ENCODE measurements at regions not wholly inside any gene's neighbourhood (a gene's known extent, or its start where the extent isn't known, plus 50 kb on each side); places are given as distances from the start of the nearest gene placed in this dataset.

DNA sequence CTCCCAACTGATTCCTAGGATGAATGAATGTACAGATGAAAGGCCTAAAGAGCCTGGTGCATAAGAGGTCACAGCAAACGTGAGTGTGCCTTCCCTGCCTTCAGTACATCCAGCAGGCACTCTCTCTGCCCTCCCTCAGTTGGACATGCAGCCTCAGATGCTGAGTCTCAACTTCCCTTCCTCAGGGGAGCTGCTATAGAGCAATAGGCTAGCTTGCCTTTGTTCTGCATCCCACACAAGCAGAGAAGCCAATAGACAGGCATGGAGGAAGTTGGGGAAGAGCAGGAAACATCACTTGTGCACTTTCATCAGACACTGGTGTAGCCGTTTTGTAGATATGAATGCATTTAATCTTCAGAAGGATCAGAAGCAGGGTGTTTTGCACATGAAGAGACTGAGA is 147.5 kb upstream of the THBS1 start:
- FAIRE-seq (no peak), DNase-seq (no peak)
- H3K36me3 ChIP-seq (ENCODE audit: control insufficient read depth in 3 of 3, insufficient read depth in 2 of 3, low read depth in 1 of 3, low read length in 3 of 3): no peaks in the 10 kb centered on the region
- no peaks in the 10 kb centered on the region for H3K9me3 ChIP-seq (ENCODE audit: control insufficient read depth in 2 of 2, insufficient read depth in 1 of 2, low read depth in 1 of 2, low read length in 1 of 2)
- 45 to 52% (median 52%) methylated on average over 2 of the region's 2 CpGs for WGBS, 3 donors
- no peak overlapping the region for H3K4me3 ChIP-seq (ENCODE audit: low read depth in 1 of 3, low read length in 3 of 3)
- peaks cover 0 to 5% (median 2%) of the 10 kb centered on the region in 3 donors for H3K4me1 ChIP-seq (ENCODE audit: control insufficient read depth in 3 of 3, insufficient read depth in 2 of 3, low read depth in 1 of 3, low read length in 2 of 3)
- H3K27ac ChIP-seq (ENCODE audit: low read depth in 1 of 3, low read length in 2 of 3): peak overlapping the region in 1 of 3 donors; percentile 1
- H3K27me3 ChIP-seq (ENCODE audit: control insufficient read depth in 3 of 3, insufficient read depth in 3 of 3, low read length in 3 of 3): no peaks in the 10 kb centered on the region

DNA sequence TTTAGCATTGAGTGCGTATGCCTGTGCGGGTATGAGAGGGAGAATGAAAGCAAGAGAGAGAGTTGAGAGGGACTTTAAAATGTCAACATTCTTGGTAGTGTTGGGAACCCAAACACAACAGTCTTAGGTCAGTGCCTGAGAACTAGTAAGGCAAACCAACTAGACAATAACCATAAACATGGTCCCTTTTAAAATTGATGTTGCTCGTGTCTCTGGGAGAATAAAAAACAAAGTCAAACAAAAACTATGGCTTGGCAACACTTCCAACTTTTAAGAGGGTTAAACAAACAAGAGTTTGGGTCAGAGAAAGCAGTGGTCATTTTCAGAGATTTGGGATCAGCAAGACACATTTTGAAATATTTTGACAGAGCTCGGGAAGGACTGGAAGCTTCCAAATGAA is 146.7 kb upstream of the THBS1 start:
- no peaks in the 10 kb centered on the region for H3K9me3 ChIP-seq (ENCODE audit: control insufficient read depth in 2 of 2, insufficient read depth in 1 of 2, low read depth in 1 of 2, low read length in 1 of 2)
- H3K4me1 ChIP-seq (ENCODE audit: control insufficient read depth in 3 of 3, insufficient read depth in 2 of 3, low read depth in 1 of 3, low read length in 2 of 3): peaks cover 0 to 2% (median 0%) of the 10 kb centered on the region in 3 donors
- DNase-seq (no peak), FAIRE-seq (no peak)
- no peak overlapping the region for H3K4me3 ChIP-seq (ENCODE audit: low read depth in 1 of 3, low read length in 3 of 3)
- H3K27me3 ChIP-seq (ENCODE audit: control insufficient read depth in 3 of 3, insufficient read depth in 3 of 3, low read length in 3 of 3): no peaks in the 10 kb centered on the region
- H3K36me3 ChIP-seq (ENCODE audit: control insufficient read depth in 3 of 3, insufficient read depth in 2 of 3, low read depth in 1 of 3, low read length in 3 of 3): no peaks in the 10 kb centered on the region
- H3K27ac ChIP-seq (ENCODE audit: low read depth in 1 of 3, low read length in 2 of 3): no peak overlapping the region
- 70 to 91% (median 84%) methylated on average over 4 of the region's 4 CpGs for WGBS, 3 donors

DNA sequence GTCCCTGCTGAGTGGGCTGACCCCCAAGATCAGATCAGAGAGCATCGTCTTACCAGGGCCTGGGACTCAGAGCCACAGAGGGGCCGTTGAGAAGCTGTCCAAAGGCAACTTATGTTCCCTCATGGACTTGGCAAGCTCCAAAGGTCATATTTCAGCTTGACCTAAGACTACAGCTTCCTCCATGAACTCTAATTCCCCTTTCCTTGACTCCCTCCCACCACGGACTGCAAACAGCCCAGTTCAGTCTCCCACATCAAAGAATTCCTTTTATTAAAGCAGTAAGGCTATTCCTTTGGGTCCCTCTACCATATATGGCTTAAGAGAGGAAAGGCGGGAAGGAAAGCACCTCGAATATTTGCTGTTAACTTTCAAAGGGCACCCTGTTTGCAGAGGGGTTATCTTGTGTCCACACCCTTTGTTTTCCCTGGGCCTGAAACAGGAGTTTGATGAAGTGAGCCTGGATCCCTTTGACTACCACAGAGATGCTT is 146.1 kb upstream of the THBS1 start:
- peaks cover 0 to 2% (median 0%) of the 10 kb centered on the region in 3 donors for H3K4me1 ChIP-seq (ENCODE audit: control insufficient read depth in 3 of 3, insufficient read depth in 2 of 3, low read depth in 1 of 3, low read length in 2 of 3)
- DNase-seq (no peak), FAIRE-seq (no peak)
- no peaks in the 10 kb centered on the region for H3K36me3 ChIP-seq (ENCODE audit: control insufficient read depth in 3 of 3, insufficient read depth in 2 of 3, low read depth in 1 of 3, low read length in 3 of 3)
- WGBS, 3 donors: 46 to 52% (median 47%) methylated on average over 5 of the region's 5 CpGs
- H3K27ac ChIP-seq (ENCODE audit: low read depth in 1 of 3, low read length in 2 of 3): peak overlapping the region in 1 of 3 donors; percentile 77
- no peaks in the 10 kb centered on the region for H3K27me3 ChIP-seq (ENCODE audit: control insufficient read depth in 3 of 3, insufficient read depth in 3 of 3, low read length in 3 of 3)
- H3K4me3 ChIP-seq (ENCODE audit: low read depth in 1 of 3, low read length in 3 of 3): no peak overlapping the region
- H3K9me3 ChIP-seq (ENCODE audit: control insufficient read depth in 2 of 2, insufficient read depth in 1 of 2, low read depth in 1 of 2, low read length in 1 of 2): no peaks in the 10 kb centered on the region

- H3K27ac ChIP-seq (ENCODE audit: low read depth in 1 of 3, low read length in 2 of 3): peak overlapping the region in 1 of 3 donors; percentile 77
- no peak for FAIRE-seq
- H3K36me3 ChIP-seq (ENCODE audit: control insufficient read depth in 3 of 3, insufficient read depth in 2 of 3, low read depth in 1 of 3, low read length in 3 of 3): no peaks in the 10 kb centered on the region
- peaks cover 0 to 2% (median 0%) of the 10 kb centered on the region in 3 donors for H3K4me1 ChIP-seq (ENCODE audit: control insufficient read depth in 3 of 3, insufficient read depth in 2 of 3, low read depth in 1 of 3, low read length in 2 of 3)
- H3K9me3 ChIP-seq (ENCODE audit: control insufficient read depth in 2 of 2, insufficient read depth in 1 of 2, low read depth in 1 of 2, low read length in 1 of 2): no peaks in the 10 kb centered on the region
- H3K27me3 ChIP-seq (ENCODE audit: control insufficient read depth in 3 of 3, insufficient read depth in 3 of 3, low read length in 3 of 3): no peaks in the 10 kb centered on the region
- H3K4me3 ChIP-seq (ENCODE audit: low read depth in 1 of 3, low read length in 3 of 3): no peak overlapping the region
- no peak for DNase-seq
- 62 to 73% (median 65%) methylated on average over 2 of the region's 2 CpGs for WGBS, 3 donors
These were observed 145.6 kb upstream of the THBS1 start for GRCh38 chr15:39435244-39435643.

- Histone ChIP-seq H3K4me3 (ENCODE audit: low read depth in 1 of 3, low read length in 3 of 3) (no peak overlapping the region), H3K4me1 (ENCODE audit: control insufficient read depth in 3 of 3, insufficient read depth in 2 of 3, low read depth in 1 of 3, low read length in 2 of 3) (no peaks in the 10 kb centered on the region), H3K27me3 (ENCODE audit: control insufficient read depth in 3 of 3, insufficient read depth in 3 of 3, low read length in 3 of 3) (no peaks in the 10 kb centered on the region), H3K36me3 (ENCODE audit: control insufficient read depth in 3 of 3, insufficient read depth in 2 of 3, low read depth in 1 of 3, low read length in 3 of 3) (no peaks in the 10 kb centered on the region), H3K27ac (ENCODE audit: low read depth in 1 of 3, low read length in 2 of 3) (peak overlapping the region in 1 of 3 donors; percentile 39), H3K9me3 (ENCODE audit: control insufficient read depth in 2 of 2, insufficient read depth in 1 of 2, low read depth in 1 of 2, low read length in 1 of 2) (no peaks in the 10 kb centered on the region)
- DNase-seq (no peak), FAIRE-seq (no peak)
- 61 to 67% (median 66%) methylated on average over 5 of the region's 5 CpGs for WGBS, 3 donors
These were observed 142.6 kb upstream of the THBS1 start for GRCh38 chr15:39438260-39438659.

- Histone ChIP-seq H3K4me3 (ENCODE audit: low read depth in 1 of 3, low read length in 3 of 3) (no peak overlapping the region), H3K9me3 (ENCODE audit: control insufficient read depth in 2 of 2, insufficient read depth in 1 of 2, low read depth in 1 of 2, low read length in 1 of 2) (no peaks in the 10 kb centered on the region), H3K27me3 (ENCODE audit: control insufficient read depth in 3 of 3, insufficient read depth in 3 of 3, low read length in 3 of 3) (no peaks in the 10 kb centered on the region), H3K36me3 (ENCODE audit: control insufficient read depth in 3 of 3, insufficient read depth in 2 of 3, low read depth in 1 of 3, low read length in 3 of 3) (no peaks in the 10 kb centered on the region), H3K27ac (ENCODE audit: low read depth in 1 of 3, low read length in 2 of 3) (no peak overlapping the region), H3K4me1 (ENCODE audit: control insufficient read depth in 3 of 3, insufficient read depth in 2 of 3, low read depth in 1 of 3, low read length in 2 of 3) (no peaks in the 10 kb centered on the region)
- 49 to 71% (median 51%) methylated on average over 9 of the region's 9 CpGs for WGBS, 3 donors
- FAIRE-seq (no peak), DNase-seq (no peak)
These were observed 141.9 kb upstream of the THBS1 start for GRCh38 chr15:39438799-39439592.

- Histone ChIP-seq H3K27ac (ENCODE audit: low read depth in 1 of 3, low read length in 2 of 3) (no peak overlapping the region), H3K9me3 (ENCODE audit: control insufficient read depth in 2 of 2, insufficient read depth in 1 of 2, low read depth in 1 of 2, low read length in 1 of 2) (no peaks in the 10 kb centered on the region), H3K27me3 (ENCODE audit: control insufficient read depth in 3 of 3, insufficient read depth in 3 of 3, low read length in 3 of 3) (no peaks in the 10 kb centered on the region), H3K36me3 (ENCODE audit: control insufficient read depth in 3 of 3, insufficient read depth in 2 of 3, low read depth in 1 of 3, low read length in 3 of 3) (no peaks in the 10 kb centered on the region), H3K4me1 (ENCODE audit: control insufficient read depth in 3 of 3, insufficient read depth in 2 of 3, low read depth in 1 of 3, low read length in 2 of 3) (no peaks in the 10 kb centered on the region), H3K4me3 (ENCODE audit: low read depth in 1 of 3, low read length in 3 of 3) (no peak overlapping the region)
- no peak for DNase-seq
- WGBS, 3 donors: 79 to 89% (median 86%) methylated on average over 2 of the region's 2 CpGs
- FAIRE-seq: no peak
These were observed 138.0 kb upstream of the THBS1 start for GRCh38 chr15:39442898-39443297.

- H3K9me3 ChIP-seq (ENCODE audit: control insufficient read depth in 2 of 2, insufficient read depth in 1 of 2, low read depth in 1 of 2, low read length in 1 of 2): no peaks in the 10 kb centered on the region
These were observed 137.1 kb upstream of the THBS1 start for GRCh38 chr15:39443659-39444219.

More at GRCh38 chr15:39443659-39444219, 137.1 kb upstream of the THBS1 start:
- no peak overlapping the region for H3K4me3 ChIP-seq (ENCODE audit: low read depth in 1 of 3, low read length in 3 of 3)
- H3K27me3 ChIP-seq (ENCODE audit: control insufficient read depth in 3 of 3, insufficient read depth in 3 of 3, low read length in 3 of 3): no peaks in the 10 kb centered on the region
- 88 to 91% (median 90%) methylated on average over 4 of the region's 4 CpGs for WGBS, 3 donors
- H3K36me3 ChIP-seq (ENCODE audit: control insufficient read depth in 3 of 3, insufficient read depth in 2 of 3, low read depth in 1 of 3, low read length in 3 of 3): no peaks in the 10 kb centered on the region
- H3K4me1 ChIP-seq (ENCODE audit: control insufficient read depth in 3 of 3, insufficient read depth in 2 of 3, low read depth in 1 of 3, low read length in 2 of 3): no peaks in the 10 kb centered on the region
- H3K27ac ChIP-seq (ENCODE audit: low read depth in 1 of 3, low read length in 2 of 3): no peak overlapping the region
- FAIRE-seq: no peak
- no peak for DNase-seq

All from small intestine (tissue), 7 donors.